Astrocyte (in vitro differentiated cells and primary cell): ENCODE measurements at regions not wholly inside any gene's neighbourhood (a gene's known extent, or its start where the extent isn't known, plus 50 kb on each side); places are given as distances from the start of the nearest gene placed in this dataset.

Experiments used
- EZH2 ChIP-seq: IDR thresholded peaks from 2 replicates; pipeline ENCODE4 v1.6.1; 2012; ENCODE audit warnings: mild to moderate bottlenecking, low read length, inconsistent platforms; ENCODE audit not compliant: insufficient read depth
- TF ChIP-seq, protein P1 (sequence below): IDR thresholded peaks from 2 replicates; pipeline ENCODE4 v1.5.1; 2011; ENCODE audit warnings: low read depth, mild to moderate bottlenecking, inconsistent platforms, low read length, moderate library complexity; ENCODE audit not compliant: insufficient read depth

DNA sequence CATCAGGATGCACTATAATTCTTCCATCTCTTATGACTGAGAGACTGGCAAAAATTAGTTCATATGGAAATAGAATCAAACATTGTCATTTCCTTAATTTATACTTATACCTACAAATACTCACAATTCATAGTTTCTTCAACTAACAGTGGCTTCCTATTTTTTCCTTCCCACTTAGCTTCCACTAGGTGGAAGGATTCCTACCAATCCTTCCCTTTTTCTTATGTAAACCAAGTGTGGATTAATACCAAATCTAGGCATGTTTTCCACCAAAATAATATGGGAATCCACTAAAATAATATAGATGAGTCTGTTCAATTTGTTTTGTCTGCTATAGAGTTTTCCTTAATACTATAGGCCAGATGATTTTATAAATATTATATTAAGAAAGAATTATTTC, 1537.1 kb downstream of the PLA2G4A start:
- TF ChIP-seq, protein P1, sequence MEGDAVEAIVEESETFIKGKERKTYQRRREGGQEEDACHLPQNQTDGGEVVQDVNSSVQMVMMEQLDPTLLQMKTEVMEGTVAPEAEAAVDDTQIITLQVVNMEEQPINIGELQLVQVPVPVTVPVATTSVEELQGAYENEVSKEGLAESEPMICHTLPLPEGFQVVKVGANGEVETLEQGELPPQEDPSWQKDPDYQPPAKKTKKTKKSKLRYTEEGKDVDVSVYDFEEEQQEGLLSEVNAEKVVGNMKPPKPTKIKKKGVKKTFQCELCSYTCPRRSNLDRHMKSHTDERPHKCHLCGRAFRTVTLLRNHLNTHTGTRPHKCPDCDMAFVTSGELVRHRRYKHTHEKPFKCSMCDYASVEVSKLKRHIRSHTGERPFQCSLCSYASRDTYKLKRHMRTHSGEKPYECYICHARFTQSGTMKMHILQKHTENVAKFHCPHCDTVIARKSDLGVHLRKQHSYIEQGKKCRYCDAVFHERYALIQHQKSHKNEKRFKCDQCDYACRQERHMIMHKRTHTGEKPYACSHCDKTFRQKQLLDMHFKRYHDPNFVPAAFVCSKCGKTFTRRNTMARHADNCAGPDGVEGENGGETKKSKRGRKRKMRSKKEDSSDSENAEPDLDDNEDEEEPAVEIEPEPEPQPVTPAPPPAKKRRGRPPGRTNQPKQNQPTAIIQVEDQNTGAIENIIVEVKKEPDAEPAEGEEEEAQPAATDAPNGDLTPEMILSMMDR = peak; percentile 9
- TF ChIP-seq EZH2 = no peak
